WTC11 (cell line): ENCODE measurements at regions not wholly inside any gene's neighbourhood (a gene's known extent, or its start where the extent isn't known, plus 50 kb on each side); places are given as distances from the start of the nearest gene placed in this dataset.

Experiments
- ATAC-seq: fragments of 200-7000 bp; cut with Tn5 transposase; 2 replicates; pipeline ENCODE4 v1.10.0; 2021; ENCODE audit warnings: mild to moderate bottlenecking, moderate library complexity
- CTCF ChIA-PET: fragments of 300-600 bp; sonication (Branson Sonifier 250); formaldehyde crosslinking; loops from one replicate; lab custom pipeline; 2021; ENCODE audit warnings: antibody characterized with exemption; lab: Charles Lee
- POLR2A ChIA-PET: fragments of 350-600 bp; sonication (Branson Sonifier 250); formaldehyde crosslinking; loops from one replicate; lab custom pipeline; 2021; ENCODE audit warnings: antibody characterized with exemption; lab: Charles Lee
- DNase-seq: peaks from one replicate; pipeline ENCODE4 v3.0.0; 2021; ENCODE audit warnings: low spot score
- H3K27ac Mint-ChIP-seq: 2 replicates; pipeline ENCODE4 v1.8.0; 2021; ENCODE audit warnings: mixed read lengths
- H3K27me3 Mint-ChIP-seq: 2 replicates; pipeline ENCODE4 v1.8.0; 2021; ENCODE audit warnings: low read depth, mild to moderate bottlenecking, moderate library complexity, mixed read lengths
- H3K36me3 Mint-ChIP-seq: 2 replicates; pipeline ENCODE4 v1.8.0; 2021; ENCODE audit warnings: mixed read lengths
- H3K4me1 Mint-ChIP-seq: 2 replicates; pipeline ENCODE4 v1.8.0; 2022; ENCODE audit warnings: mixed read lengths
- H3K4me3 Mint-ChIP-seq: 2 replicates; pipeline ENCODE4 v1.8.0; 2021; ENCODE audit warnings: mild to moderate bottlenecking, moderate library complexity, mixed read lengths
- H3K9me3 Mint-ChIP-seq: 2 replicates; pipeline ENCODE4 v1.8.0; 2021; ENCODE audit warnings: mixed read lengths
- CBFB ChIP-seq: sonication (generic); formaldehyde crosslinking; IDR thresholded peaks from 2 replicates; pipeline ENCODE4 v1.8.1; 2022; ENCODE audit warnings: mild to moderate bottlenecking, low read depth, missing genetic modification reagents
- FOXP1 ChIP-seq: sonication (generic); formaldehyde crosslinking; IDR thresholded peaks from 2 replicates; pipeline ENCODE4 v1.8.0; 2022; ENCODE audit warnings: missing genetic modification reagents, mild to moderate bottlenecking, moderate library complexity, borderline replicate concordance
- HMGA2 ChIP-seq: fragments of 250-450 bp; sonication (Bioruptor Pico); IDR thresholded peaks from 2 replicates; pipeline ENCODE4 v1.4.0; 2021; ENCODE audit warnings: mild to moderate bottlenecking, moderate library complexity
- JAZF1 ChIP-seq: fragments of 250-450 bp; sonication (Bioruptor Pico); IDR thresholded peaks from 2 replicates; pipeline ENCODE4 v1.9.0; 2021; ENCODE audit warnings: moderate library complexity, mild to moderate bottlenecking, inconsistent platforms
- KAT7 ChIP-seq: sonication (generic); formaldehyde crosslinking; IDR thresholded peaks from 2 replicates; pipeline ENCODE4 v1.8.1; 2023; ENCODE audit warnings: missing genetic modification reagents, mild to moderate bottlenecking, borderline replicate concordance
- MXD4 ChIP-seq: fragments of 250-450 bp; sonication (Bioruptor Pico); IDR thresholded peaks from 2 replicates; pipeline ENCODE4 v1.8.0; 2021; ENCODE audit warnings: mild to moderate bottlenecking, moderate library complexity, borderline replicate concordance
- MYBL2 ChIP-seq: sonication (generic); formaldehyde crosslinking; IDR thresholded peaks from 2 replicates; pipeline ENCODE4 v1.8.1; 2023; ENCODE audit warnings: mild to moderate bottlenecking, moderate library complexity, missing genetic modification reagents
- TEAD1 ChIP-seq: sonication (generic); formaldehyde crosslinking; IDR thresholded peaks from 2 replicates; pipeline ENCODE4 v1.8.0; 2022; ENCODE audit warnings: mild to moderate bottlenecking, missing genetic modification reagents
- TP53 ChIP-seq: sonication (generic); formaldehyde crosslinking; IDR thresholded peaks from 2 replicates; pipeline ENCODE4 v1.8.1; 2023; ENCODE audit warnings: mild to moderate bottlenecking, missing genetic modification reagents
- ZNF121 ChIP-seq: sonication (generic); formaldehyde crosslinking; IDR thresholded peaks from 2 replicates; pipeline ENCODE4 v1.8.0; 2023; ENCODE audit warnings: missing genetic modification reagents
- ZNF232 ChIP-seq: sonication (generic); formaldehyde crosslinking; IDR thresholded peaks from 2 replicates; pipeline ENCODE4 v1.8.0; 2022; ENCODE audit warnings: mild to moderate bottlenecking, missing genetic modification reagents
- ZNF263 ChIP-seq: sonication (generic); formaldehyde crosslinking; IDR thresholded peaks from 2 replicates; pipeline ENCODE4 v1.8.1; 2022; ENCODE audit warnings: low read depth, mild to moderate bottlenecking, moderate library complexity, missing genetic modification reagents
- ZNF281 ChIP-seq: sonication (generic); formaldehyde crosslinking; IDR thresholded peaks from 2 replicates; pipeline ENCODE4 v1.8.0; 2023; ENCODE audit warnings: mild to moderate bottlenecking, missing genetic modification reagents
- ZNF317 ChIP-seq: sonication (generic); formaldehyde crosslinking; IDR thresholded peaks from 2 replicates; pipeline ENCODE4 v1.8.1; 2023; ENCODE audit warnings: low read depth, mild to moderate bottlenecking, moderate library complexity, missing genetic modification reagents, borderline replicate concordance
- ZSCAN18 ChIP-seq: fragments of 250-450 bp; sonication (Bioruptor Pico); IDR thresholded peaks from 2 replicates; pipeline ENCODE4 v2.1.2; 2022; ENCODE audit warnings: mild to moderate bottlenecking, moderate library complexity
- TF ChIP-seq, protein P1 (sequence below): fragments of 250-450 bp; sonication (Bioruptor Pico); IDR thresholded peaks from 2 replicates; pipeline ENCODE4 v1.9.0; 2021; ENCODE audit warnings: mild to moderate bottlenecking, borderline replicate concordance
- TF ChIP-seq, protein P2 (sequence below): fragments of 250-450 bp; sonication (Bioruptor Pico); IDR thresholded peaks from 2 replicates; pipeline ENCODE4 v1.9.0; 2021; ENCODE audit warnings: moderate library complexity, mild to moderate bottlenecking, inconsistent platforms, borderline replicate concordance
- TF ChIP-seq, protein P3 (sequence below): fragments of 250-450 bp; sonication (Bioruptor Pico); IDR thresholded peaks from 2 replicates; pipeline ENCODE4 v1.8.0; 2021; ENCODE audit warnings: mild to moderate bottlenecking
- TF ChIP-seq, protein P4 (sequence below): sonication (generic); formaldehyde crosslinking; IDR thresholded peaks from 2 replicates; pipeline ENCODE4 v1.8.1; 2022; ENCODE audit warnings: mild to moderate bottlenecking, missing genetic modification reagents, moderate library complexity, borderline replicate concordance
- TF ChIP-seq, protein P5 (sequence below): sonication (generic); formaldehyde crosslinking; IDR thresholded peaks from 2 replicates; pipeline ENCODE4 v1.8.1; 2022; ENCODE audit warnings: low read depth, mild to moderate bottlenecking, moderate library complexity, missing genetic modification reagents, borderline replicate concordance

DNA sequence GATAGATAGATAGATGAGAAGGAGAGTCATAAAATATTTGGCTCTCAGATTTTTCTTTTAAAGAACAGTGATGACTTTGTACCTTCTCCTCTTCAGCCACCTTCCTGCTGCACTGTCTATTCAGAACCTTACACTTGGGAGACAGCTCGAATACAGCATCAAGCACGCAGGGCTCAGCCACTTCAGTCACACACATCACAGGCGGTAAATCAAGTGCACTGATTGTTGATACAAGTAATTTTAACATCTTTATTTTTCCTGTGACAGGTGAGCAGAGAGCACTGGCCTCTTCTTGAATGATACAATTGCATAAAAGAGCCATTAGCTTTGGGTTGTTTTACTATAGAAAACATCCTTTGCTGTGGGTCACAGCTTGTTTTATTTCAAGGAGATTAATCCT, 1118.5 kb upstream of the EYS start:
- no peak for ATAC-seq
- H3K4me1 Mint-ChIP-seq: no peaks in the 10 kb centered on the region

More for the DNA sequence above, 1118.5 kb upstream of the EYS start:
- H3K9me3 Mint-ChIP-seq: peaks cover 21% of the 10 kb centered on the region
- no peak for DNase-seq
- CTCF ChIA-PET: no interaction called here
- H3K27ac Mint-ChIP-seq: no peak overlapping the region
- no peaks in the 10 kb centered on the region for H3K27me3 Mint-ChIP-seq
- TF ChIP-seq, protein P1, sequence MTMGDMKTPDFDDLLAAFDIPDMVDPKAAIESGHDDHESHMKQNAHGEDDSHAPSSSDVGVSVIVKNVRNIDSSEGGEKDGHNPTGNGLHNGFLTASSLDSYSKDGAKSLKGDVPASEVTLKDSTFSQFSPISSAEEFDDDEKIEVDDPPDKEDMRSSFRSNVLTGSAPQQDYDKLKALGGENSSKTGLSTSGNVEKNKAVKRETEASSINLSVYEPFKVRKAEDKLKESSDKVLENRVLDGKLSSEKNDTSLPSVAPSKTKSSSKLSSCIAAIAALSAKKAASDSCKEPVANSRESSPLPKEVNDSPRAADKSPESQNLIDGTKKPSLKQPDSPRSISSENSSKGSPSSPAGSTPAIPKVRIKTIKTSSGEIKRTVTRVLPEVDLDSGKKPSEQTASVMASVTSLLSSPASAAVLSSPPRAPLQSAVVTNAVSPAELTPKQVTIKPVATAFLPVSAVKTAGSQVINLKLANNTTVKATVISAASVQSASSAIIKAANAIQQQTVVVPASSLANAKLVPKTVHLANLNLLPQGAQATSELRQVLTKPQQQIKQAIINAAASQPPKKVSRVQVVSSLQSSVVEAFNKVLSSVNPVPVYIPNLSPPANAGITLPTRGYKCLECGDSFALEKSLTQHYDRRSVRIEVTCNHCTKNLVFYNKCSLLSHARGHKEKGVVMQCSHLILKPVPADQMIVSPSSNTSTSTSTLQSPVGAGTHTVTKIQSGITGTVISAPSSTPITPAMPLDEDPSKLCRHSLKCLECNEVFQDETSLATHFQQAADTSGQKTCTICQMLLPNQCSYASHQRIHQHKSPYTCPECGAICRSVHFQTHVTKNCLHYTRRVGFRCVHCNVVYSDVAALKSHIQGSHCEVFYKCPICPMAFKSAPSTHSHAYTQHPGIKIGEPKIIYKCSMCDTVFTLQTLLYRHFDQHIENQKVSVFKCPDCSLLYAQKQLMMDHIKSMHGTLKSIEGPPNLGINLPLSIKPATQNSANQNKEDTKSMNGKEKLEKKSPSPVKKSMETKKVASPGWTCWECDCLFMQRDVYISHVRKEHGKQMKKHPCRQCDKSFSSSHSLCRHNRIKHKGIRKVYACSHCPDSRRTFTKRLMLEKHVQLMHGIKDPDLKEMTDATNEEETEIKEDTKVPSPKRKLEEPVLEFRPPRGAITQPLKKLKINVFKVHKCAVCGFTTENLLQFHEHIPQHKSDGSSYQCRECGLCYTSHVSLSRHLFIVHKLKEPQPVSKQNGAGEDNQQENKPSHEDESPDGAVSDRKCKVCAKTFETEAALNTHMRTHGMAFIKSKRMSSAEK (CRISPR knock-in tag): no peak
- TF ChIP-seq, protein P2, sequence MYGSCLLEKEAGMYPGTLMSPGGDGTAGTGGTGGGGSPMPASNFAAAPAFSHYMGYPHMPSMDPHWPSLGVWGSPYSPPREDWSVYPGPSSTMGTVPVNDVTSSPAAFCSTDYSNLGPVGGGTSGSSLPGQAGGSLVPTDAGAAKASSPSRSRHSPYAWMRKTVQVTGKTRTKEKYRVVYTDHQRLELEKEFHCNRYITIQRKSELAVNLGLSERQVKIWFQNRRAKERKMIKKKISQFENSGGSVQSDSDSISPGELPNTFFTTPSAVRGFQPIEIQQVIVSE (CRISPR knock-in tag): no peak
- TF ChIP-seq JAZF1 (CRISPR knock-in tag) (no peak), ZNF317 (CRISPR knock-in tag) (no peak), MXD4 (CRISPR knock-in tag) (no peak), ZNF121 (no peak), CBFB (no peak), TP53 (CRISPR knock-in tag) (no peak), FOXP1 (CRISPR knock-in tag) (no peak), TEAD1 (CRISPR knock-in tag) (no peak), ZSCAN18 (no peak), ZNF232 (CRISPR knock-in tag) (no peak), KAT7 (no peak), MYBL2 (CRISPR knock-in tag) (no peak), ZNF263 (CRISPR knock-in tag) (no peak), ZNF281 (CRISPR knock-in tag) (no peak), HMGA2 (CRISPR knock-in tag) (no peak)
- TF ChIP-seq, protein P3, sequence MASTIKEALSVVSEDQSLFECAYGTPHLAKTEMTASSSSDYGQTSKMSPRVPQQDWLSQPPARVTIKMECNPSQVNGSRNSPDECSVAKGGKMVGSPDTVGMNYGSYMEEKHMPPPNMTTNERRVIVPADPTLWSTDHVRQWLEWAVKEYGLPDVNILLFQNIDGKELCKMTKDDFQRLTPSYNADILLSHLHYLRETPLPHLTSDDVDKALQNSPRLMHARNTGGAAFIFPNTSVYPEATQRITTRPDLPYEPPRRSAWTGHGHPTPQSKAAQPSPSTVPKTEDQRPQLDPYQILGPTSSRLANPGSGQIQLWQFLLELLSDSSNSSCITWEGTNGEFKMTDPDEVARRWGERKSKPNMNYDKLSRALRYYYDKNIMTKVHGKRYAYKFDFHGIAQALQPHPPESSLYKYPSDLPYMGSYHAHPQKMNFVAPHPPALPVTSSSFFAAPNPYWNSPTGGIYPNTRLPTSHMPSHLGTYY (CRISPR knock-in tag): no peak
- TF ChIP-seq, protein P4, sequence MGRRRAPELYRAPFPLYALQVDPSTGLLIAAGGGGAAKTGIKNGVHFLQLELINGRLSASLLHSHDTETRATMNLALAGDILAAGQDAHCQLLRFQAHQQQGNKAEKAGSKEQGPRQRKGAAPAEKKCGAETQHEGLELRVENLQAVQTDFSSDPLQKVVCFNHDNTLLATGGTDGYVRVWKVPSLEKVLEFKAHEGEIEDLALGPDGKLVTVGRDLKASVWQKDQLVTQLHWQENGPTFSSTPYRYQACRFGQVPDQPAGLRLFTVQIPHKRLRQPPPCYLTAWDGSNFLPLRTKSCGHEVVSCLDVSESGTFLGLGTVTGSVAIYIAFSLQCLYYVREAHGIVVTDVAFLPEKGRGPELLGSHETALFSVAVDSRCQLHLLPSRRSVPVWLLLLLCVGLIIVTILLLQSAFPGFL (CRISPR knock-in tag): no peak
- TF ChIP-seq, protein P5, sequence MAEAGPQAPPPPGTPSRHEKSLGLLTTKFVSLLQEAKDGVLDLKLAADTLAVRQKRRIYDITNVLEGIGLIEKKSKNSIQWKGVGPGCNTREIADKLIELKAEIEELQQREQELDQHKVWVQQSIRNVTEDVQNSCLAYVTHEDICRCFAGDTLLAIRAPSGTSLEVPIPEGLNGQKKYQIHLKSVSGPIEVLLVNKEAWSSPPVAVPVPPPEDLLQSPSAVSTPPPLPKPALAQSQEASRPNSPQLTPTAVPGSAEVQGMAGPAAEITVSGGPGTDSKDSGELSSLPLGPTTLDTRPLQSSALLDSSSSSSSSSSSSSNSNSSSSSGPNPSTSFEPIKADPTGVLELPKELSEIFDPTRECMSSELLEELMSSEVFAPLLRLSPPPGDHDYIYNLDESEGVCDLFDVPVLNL (CRISPR knock-in tag): no peak
- POLR2A ChIA-PET: no interaction called here
- no peak overlapping the region for H3K4me3 Mint-ChIP-seq
- peaks cover 18% of the 10 kb centered on the region for H3K36me3 Mint-ChIP-seq
